T-cell (primary cell): ENCODE measurements at regions not wholly inside any gene's neighbourhood (a gene's known extent, or its start where the extent isn't known, plus 50 kb on each side); places are given as distances from the start of the nearest gene placed in this dataset.

ENCODE experiments used
- ATAC-seq, 4 experiments: fragments of 200-7000 bp in 3 of 4; fragments of 150-1000 bp in 1 of 4; cut with Tn5 transposase; replicated peaks in 1 of 4; 1 replicate in 3 of 4; 2 replicates in 1 of 4; pipeline ENCODE4 v1.10.0; 2021; ENCODE audit warnings: moderate library complexity in 3 of 4, mild to moderate bottlenecking in 2 of 4, moderate number of reproducible peaks in 1 of 4
- CTCF ChIA-PET, 2 donors: fragments of 300-600 bp; sonication (Branson Sonifier 250); formaldehyde crosslinking; loops; one replicate each; lab custom pipeline; 2022; ENCODE audit warnings: antibody characterized with exemption in 2 of 2; lab: Charles Lee
- POLR2A ChIA-PET, 2 donors: fragments of 300-600 bp; sonication (Branson Sonifier 250); formaldehyde crosslinking; loops; one replicate each; lab custom pipeline; 2022; ENCODE audit warnings: antibody characterized with exemption in 2 of 2; lab: Charles Lee
- DNase-seq, 35 experiments: peaks; one replicate each; pipeline versions ENCODE4 v3.0.0 to v3.0.0-alpha.2; 2013 to 2023
- H3K27ac ChIP-seq: one replicate; pipeline ENCODE4 v1.5.1; 2013; ENCODE audit warnings: low read length
- H3K27me3 ChIP-seq, 2 experiments: replicated peaks in 1 of 2; 1 replicate in 1 of 2; 2 replicates in 1 of 2; pipeline versions ENCODE4 v1.6.1 to v1.7.0; 2013; ENCODE audit warnings: low read length in 1 of 2, mixed read lengths in 1 of 2; ENCODE audit not compliant: control insufficient read depth in 2 of 2, insufficient read depth in 2 of 2; ENCODE audit errors: extremely low read depth in 1 of 2
- H3K36me3 ChIP-seq, 2 donors: 1 replicate in 1 of 2; 2 replicates in 1 of 2; pipeline versions ENCODE4 v1.6.1 to v1.7.0; 2013; ENCODE audit warnings: low read length in 1 of 2; ENCODE audit not compliant: control insufficient read depth in 2 of 2, insufficient read depth in 1 of 2; ENCODE audit errors: extremely low read depth in 1 of 2
- H3K4me1 ChIP-seq, 2 experiments: 1 replicate in 1 of 2; 2 replicates in 1 of 2; pipeline versions ENCODE4 v1.6.1 to v1.7.0; 2013; ENCODE audit warnings: low read length in 2 of 2, mixed read lengths in 1 of 2; ENCODE audit not compliant: insufficient read depth in 2 of 2, control insufficient read depth in 1 of 2; ENCODE audit errors: extremely low read depth in 1 of 2
- H3K4me3 ChIP-seq, 2 donors: 1 replicate in 1 of 2; 2 replicates in 1 of 2; pipeline versions ENCODE4 v1.5.1 to v1.7.0; 2013; ENCODE audit warnings: mild to moderate bottlenecking in 2 of 2, low read length in 1 of 2, moderate library complexity in 1 of 2; ENCODE audit not compliant: control insufficient read depth in 1 of 2; ENCODE audit errors: extremely low read depth in 1 of 2
- H3K9me3 ChIP-seq: 2 replicates; pipeline ENCODE4 v1.7.0; 2013
- H3K27ac Mint-ChIP-seq, 2 donors: one replicate each; pipeline ENCODE4 v1.8.0; 2020 to 2021; ENCODE audit warnings: mild to moderate bottlenecking in 2 of 2, mixed read lengths in 2 of 2
- H3K27me3 Mint-ChIP-seq, 2 donors: one replicate each; pipeline ENCODE4 v1.8.0; 2021 to 2022; ENCODE audit warnings: mixed read lengths in 2 of 2
- H3K36me3 Mint-ChIP-seq: one replicate; pipeline ENCODE4 v1.8.0; 2021; ENCODE audit warnings: mixed read lengths
- H3K4me1 Mint-ChIP-seq, 3 donors: one replicate each; pipeline ENCODE4 v1.8.0; 2020 to 2022; ENCODE audit warnings: mixed read lengths in 3 of 3, mild to moderate bottlenecking in 1 of 3
- H3K4me3 Mint-ChIP-seq, 3 donors: one replicate each; pipeline ENCODE4 v1.8.0; 2020 to 2022; ENCODE audit warnings: mild to moderate bottlenecking in 3 of 3, mixed read lengths in 3 of 3, moderate library complexity in 3 of 3
- H3K9me3 Mint-ChIP-seq, 3 donors: one replicate each; pipeline ENCODE4 v1.8.0; 2020 to 2022; ENCODE audit warnings: mixed read lengths in 3 of 3
- WGBS: methylation state at CpG from one replicate; pipeline ENCODE4 v1.1.5; 2013; ENCODE audit warnings: missing lambda C conversion rate; ENCODE audit not compliant: insufficient coverage; 5-methylcytosine and 5-hydroxymethylcytosine counted together

DNA sequence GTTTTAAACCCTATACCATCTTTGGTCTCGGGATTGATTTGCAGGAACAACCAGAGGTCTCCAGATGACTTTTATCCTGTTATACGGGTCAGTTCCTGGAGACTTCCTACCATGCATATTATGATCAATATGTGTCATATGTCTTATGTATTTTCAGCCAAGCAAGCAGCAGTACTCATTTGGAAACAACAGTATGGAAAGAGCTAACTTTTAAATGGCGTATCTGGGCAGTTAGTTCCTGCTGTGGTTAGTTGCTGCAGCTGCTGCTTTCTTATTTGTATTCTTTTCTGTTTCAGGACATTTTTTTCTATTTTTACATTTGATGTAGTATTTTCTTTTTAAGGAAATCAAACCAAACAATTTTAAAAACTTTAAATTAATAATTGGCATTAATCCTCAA is 207.5 kb downstream of the MANEA start:
- no peaks in the 10 kb centered on the region for H3K27me3 Mint-ChIP-seq
- no peak for DNase-seq
- ChIA-PET CTCF (no interaction called here), POLR2A (no interaction called here)
- H3K4me1 Mint-ChIP-seq, result no peaks in the 10 kb centered on the region
- peaks cover 0 to 3% (median 0%) of the 10 kb centered on the region in 3 donors for H3K9me3 Mint-ChIP-seq
- H3K4me3 Mint-ChIP-seq, result no peak overlapping the region
- H3K4me1 ChIP-seq, result no peaks in the 10 kb centered on the region
- H3K4me3 ChIP-seq, result no peak overlapping the region
- ATAC-seq, result no peak
- no CpG with 5 or more reads among the region's 3 CpGs for WGBS
- H3K27me3 ChIP-seq, result no peaks in the 10 kb centered on the region
- H3K27ac ChIP-seq, result no peak overlapping the region
- no peaks in the 10 kb centered on the region for H3K36me3 Mint-ChIP-seq
- no peak overlapping the region for H3K27ac Mint-ChIP-seq
- H3K9me3 ChIP-seq, result no peaks in the 10 kb centered on the region
- H3K36me3 ChIP-seq, result no peaks in the 10 kb centered on the region

GRCh38 chr6:95785785-95786184 is 208.4 kb downstream of the MANEA start:
- WGBS, result no CpG with 5 or more reads among the region's 2 CpGs
- H3K4me1 Mint-ChIP-seq, result no peaks in the 10 kb centered on the region
- no peak overlapping the region for H3K4me3 Mint-ChIP-seq
- H3K9me3 Mint-ChIP-seq, result peaks cover 0 to 3% (median 0%) of the 10 kb centered on the region in 3 donors
- no peak overlapping the region for H3K27ac Mint-ChIP-seq
- no peaks in the 10 kb centered on the region for H3K27me3 Mint-ChIP-seq
- H3K27ac ChIP-seq, result no peak overlapping the region
- H3K36me3 ChIP-seq, result no peaks in the 10 kb centered on the region
- no peaks in the 10 kb centered on the region for H3K4me1 ChIP-seq
- H3K27me3 ChIP-seq, result no peaks in the 10 kb centered on the region
- no peak overlapping the region for H3K4me3 ChIP-seq
- POLR2A ChIA-PET, result interaction anchor here in 1 of 2 donors (0.6 kb wide), 1 partner anchor 152 kb away, joined by 3 read pairs; no protein-coding TSS in a partner anchor
- DNase-seq (no peak), ATAC-seq (no peak)
- no peaks in the 10 kb centered on the region for H3K9me3 ChIP-seq
- CTCF ChIA-PET, result no interaction called here
- no peaks in the 10 kb centered on the region for H3K36me3 Mint-ChIP-seq

DNA sequence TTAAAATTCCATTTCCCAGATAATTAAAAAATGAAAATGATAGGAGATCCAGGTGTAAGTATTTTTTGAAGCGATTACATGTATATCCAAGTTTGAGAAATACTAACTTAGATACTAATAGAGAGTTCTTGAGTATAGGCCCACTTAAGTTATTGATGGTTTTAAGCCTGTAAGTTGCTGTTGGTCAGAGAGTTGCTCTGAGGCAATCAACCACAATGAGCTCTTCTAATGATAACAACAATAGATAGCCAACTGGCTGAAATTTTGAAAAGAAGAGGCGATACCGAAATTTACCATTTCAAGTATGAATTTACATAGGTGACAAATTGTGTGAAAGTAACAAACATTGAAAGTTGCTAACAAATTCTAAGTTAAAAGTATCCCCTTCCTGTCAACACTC is 209.5 kb downstream of the MANEA start:
- Mint-ChIP-seq H3K9me3 (peaks cover 0 to 1% (median 0%) of the 10 kb centered on the region in 3 donors), H3K4me1 (no peaks in the 10 kb centered on the region), H3K27me3 (no peaks in the 10 kb centered on the region), H3K27ac (no peak overlapping the region), H3K4me3 (no peak overlapping the region), H3K36me3 (no peaks in the 10 kb centered on the region)
- ChIA-PET CTCF (no interaction called here), POLR2A (no interaction called here)
- WGBS, result no CpG with 5 or more reads among the region's 3 CpGs
- Histone ChIP-seq H3K36me3 (no peaks in the 10 kb centered on the region), H3K27me3 (no peaks in the 10 kb centered on the region), H3K4me3 (no peak overlapping the region), H3K9me3 (no peaks in the 10 kb centered on the region), H3K27ac (no peak overlapping the region), H3K4me1 (no peaks in the 10 kb centered on the region)
- no peak for ATAC-seq
- no peak for DNase-seq

- Mint-ChIP-seq H3K4me1 (no peaks in the 10 kb centered on the region), H3K9me3 (peaks cover 0 to 11% (median 5%) of the 10 kb centered on the region in 3 donors), H3K4me3 (no peak overlapping the region), H3K36me3 (no peaks in the 10 kb centered on the region), H3K27ac (no peak overlapping the region), H3K27me3 (no peaks in the 10 kb centered on the region)
- ATAC-seq, result no peak
- ChIA-PET POLR2A (no interaction called here), CTCF (no interaction called here)
- Histone ChIP-seq H3K4me3 (no peak overlapping the region), H3K36me3 (no peaks in the 10 kb centered on the region), H3K4me1 (no peaks in the 10 kb centered on the region), H3K27ac (no peak overlapping the region), H3K9me3 (no peaks in the 10 kb centered on the region), H3K27me3 (no peaks in the 10 kb centered on the region)
- 92% methylated on average over 2 of the region's 7 CpGs for WGBS
- no peak for DNase-seq
Observed at GRCh38 chr6:95790787-95791186, 213.5 kb downstream of the MANEA start.

DNA sequence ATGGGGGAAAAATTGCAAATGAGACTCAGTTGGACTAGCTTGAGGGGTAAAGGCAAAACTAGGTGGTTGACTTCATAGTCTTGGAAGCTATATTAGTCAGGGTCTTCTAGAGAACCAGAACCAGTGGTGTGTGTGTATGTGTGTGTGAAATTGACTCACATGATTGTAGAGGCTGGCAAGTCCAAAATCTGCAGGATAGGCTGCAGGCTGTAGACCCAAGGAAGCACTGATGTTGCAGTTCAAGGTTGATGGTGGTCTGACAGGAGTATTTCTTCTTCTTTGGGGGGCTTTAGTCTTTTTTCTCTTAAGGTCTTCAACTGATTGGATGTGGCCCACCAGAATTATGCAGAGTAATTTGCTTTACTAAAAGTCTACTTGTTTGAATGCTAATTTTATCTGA is 217.4 kb downstream of the MANEA start:
- Mint-ChIP-seq H3K27ac (no peak overlapping the region), H3K4me1 (no peaks in the 10 kb centered on the region), H3K27me3 (no peaks in the 10 kb centered on the region), H3K4me3 (no peak overlapping the region), H3K36me3 (no peaks in the 10 kb centered on the region), H3K9me3 (peaks cover 0 to 16% (median 5%) of the 10 kb centered on the region in 3 donors)
- Histone ChIP-seq H3K27ac (no peak overlapping the region), H3K27me3 (no peaks in the 10 kb centered on the region), H3K9me3 (no peaks in the 10 kb centered on the region), H3K4me1 (no peaks in the 10 kb centered on the region), H3K36me3 (no peaks in the 10 kb centered on the region), H3K4me3 (no peak overlapping the region)
- ATAC-seq, result no peak
- DNase-seq, result no peak
- ChIA-PET POLR2A (no interaction called here), CTCF (interaction anchor here in 1 of 2 donors (0.6 kb wide), 1 partner anchor 36 kb away, joined by 3 read pairs; no protein-coding TSS in a partner anchor)

DNA sequence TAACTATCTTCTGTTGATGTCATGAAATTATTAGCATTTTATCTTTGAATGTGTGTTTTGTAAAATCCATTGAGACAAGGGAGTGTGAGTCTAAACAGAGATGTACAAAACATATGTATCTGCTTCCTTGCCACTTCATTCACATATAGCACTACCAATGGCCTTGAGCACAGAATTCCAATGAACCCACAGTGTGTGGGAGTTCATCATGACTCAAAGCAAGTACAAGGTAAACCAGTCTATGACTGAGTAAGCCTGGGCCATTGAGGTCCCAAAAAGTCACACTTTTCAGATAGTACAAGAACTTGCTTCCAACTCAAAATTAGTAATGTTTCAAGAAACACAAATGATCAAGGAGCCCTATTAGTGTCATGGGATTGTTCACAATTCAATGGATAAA is 218.6 kb downstream of the MANEA start:
- H3K27ac ChIP-seq, result no peak overlapping the region
- H3K4me3 Mint-ChIP-seq, result no peak overlapping the region
- no peaks in the 10 kb centered on the region for H3K27me3 ChIP-seq
- H3K4me1 Mint-ChIP-seq, result no peaks in the 10 kb centered on the region
- H3K9me3 ChIP-seq, result no peaks in the 10 kb centered on the region
- peaks cover 0 to 16% (median 5%) of the 10 kb centered on the region in 3 donors for H3K9me3 Mint-ChIP-seq
- H3K36me3 ChIP-seq, result no peaks in the 10 kb centered on the region
- no peaks in the 10 kb centered on the region for H3K36me3 Mint-ChIP-seq
- H3K27me3 Mint-ChIP-seq, result no peaks in the 10 kb centered on the region
- POLR2A ChIA-PET, result no interaction called here
- H3K27ac Mint-ChIP-seq, result no peak overlapping the region
- no peak for DNase-seq
- CTCF ChIA-PET, result no interaction called here
- H3K4me3 ChIP-seq, result no peak overlapping the region
- no peak for ATAC-seq
- no peaks in the 10 kb centered on the region for H3K4me1 ChIP-seq

DNA sequence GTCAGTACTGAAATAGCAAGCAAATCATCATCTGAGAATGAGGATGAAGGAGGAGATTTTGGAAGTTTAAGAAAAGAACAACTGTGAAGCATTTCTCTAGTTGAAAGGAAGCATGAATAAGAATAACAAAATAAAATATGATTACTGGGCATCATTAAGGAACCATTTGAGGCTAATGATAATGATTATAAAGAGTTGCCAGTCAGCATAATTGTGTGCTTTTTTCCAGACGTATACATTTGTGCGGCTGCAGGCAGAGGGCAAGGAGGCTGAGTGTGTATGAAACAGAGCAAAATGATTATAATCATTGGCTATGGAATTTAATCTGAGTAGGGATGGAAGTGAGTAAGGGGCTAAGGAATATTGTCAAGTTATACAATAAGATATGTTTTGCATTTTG is 218.7 kb upstream of the FUT9 start:
- no peaks in the 10 kb centered on the region for H3K36me3 Mint-ChIP-seq
- H3K9me3 ChIP-seq, result no peaks in the 10 kb centered on the region
- peaks cover 0 to 19% (median 5%) of the 10 kb centered on the region in 3 donors for H3K9me3 Mint-ChIP-seq
- no peak overlapping the region for H3K27ac ChIP-seq
- H3K4me1 ChIP-seq, result no peaks in the 10 kb centered on the region
- no peaks in the 10 kb centered on the region for H3K27me3 ChIP-seq
- no peak overlapping the region for H3K4me3 ChIP-seq
- WGBS, result 94% methylated on average over 2 of the region's 2 CpGs
- no peaks in the 10 kb centered on the region for H3K4me1 Mint-ChIP-seq
- POLR2A ChIA-PET, result no interaction called here
- H3K27ac Mint-ChIP-seq, result no peak overlapping the region
- H3K36me3 ChIP-seq, result no peaks in the 10 kb centered on the region
- CTCF ChIA-PET, result no interaction called here
- ATAC-seq, result no peak
- peaks cover 0 to 3% of the 10 kb centered on the region in 2 donors for H3K27me3 Mint-ChIP-seq
- DNase-seq, result no peak
- H3K4me3 Mint-ChIP-seq, result no peak overlapping the region
